ENCODE measurements at regions not wholly inside any gene's neighbourhood (a gene's known extent, or its start where the extent isn't known, plus 50 kb on each side); places are given as distances from the start of the nearest gene placed in this dataset.

DNA sequence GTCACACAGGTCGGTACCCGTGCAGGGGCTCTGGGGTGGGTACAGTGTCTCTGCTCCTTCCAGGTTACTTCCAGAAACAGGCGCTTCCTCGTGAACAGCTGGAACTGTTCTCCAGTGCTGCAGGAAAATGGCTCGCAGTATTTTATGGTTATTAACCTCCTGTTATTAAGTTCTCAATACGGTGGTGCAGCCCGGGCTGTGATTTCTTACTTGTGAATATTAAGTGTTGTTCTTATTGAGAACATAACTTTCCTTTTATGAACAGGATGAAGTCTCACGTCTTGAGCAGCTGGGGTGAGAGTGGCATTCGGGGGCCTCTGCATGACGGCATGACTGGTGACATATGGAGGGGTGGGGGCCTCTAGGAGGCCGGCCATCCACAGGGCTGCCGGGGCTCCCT is 430.8 kb downstream of the GLRX3 start:
- TF ChIP-seq, protein P1, sequence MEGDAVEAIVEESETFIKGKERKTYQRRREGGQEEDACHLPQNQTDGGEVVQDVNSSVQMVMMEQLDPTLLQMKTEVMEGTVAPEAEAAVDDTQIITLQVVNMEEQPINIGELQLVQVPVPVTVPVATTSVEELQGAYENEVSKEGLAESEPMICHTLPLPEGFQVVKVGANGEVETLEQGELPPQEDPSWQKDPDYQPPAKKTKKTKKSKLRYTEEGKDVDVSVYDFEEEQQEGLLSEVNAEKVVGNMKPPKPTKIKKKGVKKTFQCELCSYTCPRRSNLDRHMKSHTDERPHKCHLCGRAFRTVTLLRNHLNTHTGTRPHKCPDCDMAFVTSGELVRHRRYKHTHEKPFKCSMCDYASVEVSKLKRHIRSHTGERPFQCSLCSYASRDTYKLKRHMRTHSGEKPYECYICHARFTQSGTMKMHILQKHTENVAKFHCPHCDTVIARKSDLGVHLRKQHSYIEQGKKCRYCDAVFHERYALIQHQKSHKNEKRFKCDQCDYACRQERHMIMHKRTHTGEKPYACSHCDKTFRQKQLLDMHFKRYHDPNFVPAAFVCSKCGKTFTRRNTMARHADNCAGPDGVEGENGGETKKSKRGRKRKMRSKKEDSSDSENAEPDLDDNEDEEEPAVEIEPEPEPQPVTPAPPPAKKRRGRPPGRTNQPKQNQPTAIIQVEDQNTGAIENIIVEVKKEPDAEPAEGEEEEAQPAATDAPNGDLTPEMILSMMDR (IDR thresholded peaks at IDR 0.05) = no peak
- H3K4me1 Mint-ChIP-seq (ENCODE audit: low read depth) = no peaks in the 10 kb centered on the region
- H3K27ac Mint-ChIP-seq = no peak overlapping the region
- no peaks in the 10 kb centered on the region for H3K36me3 Mint-ChIP-seq (ENCODE audit: low read depth)
- H3K9me3 Mint-ChIP-seq = no peaks in the 10 kb centered on the region
- CTCF ChIA-PET = no interaction called here
- intact Hi-C loops (cut with micrococcal nuclease) = no loop called here
- no peak for DNase-seq
- no peaks in the 10 kb centered on the region for H3K27me3 Mint-ChIP-seq
- ATAC-seq = no peak
- POLR2A ChIA-PET = no interaction called here
- H3K4me3 Mint-ChIP-seq = no peak overlapping the region

DNA sequence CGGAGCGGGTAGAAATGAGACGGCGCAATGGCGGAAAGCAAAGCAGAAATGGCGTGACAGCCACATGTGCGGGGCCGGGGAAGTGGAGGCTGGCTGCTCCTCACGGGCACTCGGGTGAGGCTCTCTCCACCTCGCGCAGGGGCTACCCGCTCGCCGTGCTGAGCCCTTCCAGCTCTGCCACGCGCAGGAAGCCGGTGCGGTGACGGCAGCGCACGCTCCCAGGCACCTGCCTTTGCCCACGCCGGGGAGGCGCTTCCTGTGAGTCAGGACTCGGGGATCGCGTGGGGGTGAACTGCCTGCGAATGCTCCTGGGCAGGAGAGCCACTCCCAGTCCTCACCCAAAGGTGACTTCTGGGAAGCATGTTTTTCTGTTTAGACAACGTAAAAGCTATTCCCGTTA is 431.2 kb downstream of the GLRX3 start:
- POLR2A ChIA-PET = no interaction called here
- intact Hi-C loops (cut with micrococcal nuclease) = no loop called here
- CTCF ChIA-PET = no interaction called here
- no peak overlapping the region for H3K27ac Mint-ChIP-seq
- H3K36me3 Mint-ChIP-seq (ENCODE audit: low read depth) = no peaks in the 10 kb centered on the region
- TF ChIP-seq, protein P1 (IDR thresholded peaks at IDR 0.05) = no peak
- no peak for DNase-seq
- H3K4me1 Mint-ChIP-seq (ENCODE audit: low read depth) = no peaks in the 10 kb centered on the region
- no peaks in the 10 kb centered on the region for H3K27me3 Mint-ChIP-seq
- ATAC-seq = no peak
- H3K4me3 Mint-ChIP-seq = no peak overlapping the region
- H3K9me3 Mint-ChIP-seq = no peaks in the 10 kb centered on the region

DNA sequence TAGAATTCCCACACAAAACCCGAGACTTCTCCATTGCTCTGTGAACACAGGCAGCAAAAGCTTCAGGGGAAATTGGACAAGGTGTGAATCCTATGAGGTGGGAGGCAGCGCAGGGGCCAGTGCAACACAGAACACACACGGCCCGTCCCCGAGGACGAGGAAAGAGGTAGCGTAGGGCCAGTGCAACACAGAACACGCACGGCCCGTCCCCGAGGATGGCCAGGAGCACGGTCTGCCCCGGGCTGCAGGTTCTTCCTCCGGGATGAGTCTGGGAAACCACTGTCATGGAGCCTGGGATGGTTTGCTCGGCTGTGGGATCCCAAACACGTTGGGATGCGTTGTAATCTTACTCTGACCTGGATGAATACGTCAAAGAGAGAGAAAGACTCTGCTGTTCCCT is 432.1 kb downstream of the GLRX3 start:
- Mint-ChIP-seq H3K4me3 (no peak overlapping the region), H3K27ac (no peak overlapping the region), H3K27me3 (no peaks in the 10 kb centered on the region), H3K4me1 (ENCODE audit: low read depth) (no peaks in the 10 kb centered on the region), H3K36me3 (ENCODE audit: low read depth) (no peaks in the 10 kb centered on the region), H3K9me3 (no peaks in the 10 kb centered on the region)
- intact Hi-C loops (cut with micrococcal nuclease) = no loop called here
- ATAC-seq (no peak), DNase-seq (no peak)
- ChIA-PET CTCF (no interaction called here), POLR2A (no interaction called here)
- TF ChIP-seq, protein P1 (IDR thresholded peaks at IDR 0.05) = no peak

- DNase-seq (no peak), ATAC-seq (no peak)
- Mint-ChIP-seq H3K9me3 (no peaks in the 10 kb centered on the region), H3K27ac (no peak overlapping the region), H3K4me3 (no peak overlapping the region), H3K36me3 (ENCODE audit: low read depth) (no peaks in the 10 kb centered on the region), H3K4me1 (ENCODE audit: low read depth) (no peaks in the 10 kb centered on the region), H3K27me3 (no peaks in the 10 kb centered on the region)
- intact Hi-C loops (cut with micrococcal nuclease) = no loop called here
- CTCF ChIA-PET = no interaction called here
- TF ChIP-seq, protein P1 (IDR thresholded peaks at IDR 0.05) = no peak
- POLR2A ChIA-PET = no interaction called here
These were observed 433.9 kb downstream of the GLRX3 start for GRCh38 chr10:130570074-130570473.

DNA sequence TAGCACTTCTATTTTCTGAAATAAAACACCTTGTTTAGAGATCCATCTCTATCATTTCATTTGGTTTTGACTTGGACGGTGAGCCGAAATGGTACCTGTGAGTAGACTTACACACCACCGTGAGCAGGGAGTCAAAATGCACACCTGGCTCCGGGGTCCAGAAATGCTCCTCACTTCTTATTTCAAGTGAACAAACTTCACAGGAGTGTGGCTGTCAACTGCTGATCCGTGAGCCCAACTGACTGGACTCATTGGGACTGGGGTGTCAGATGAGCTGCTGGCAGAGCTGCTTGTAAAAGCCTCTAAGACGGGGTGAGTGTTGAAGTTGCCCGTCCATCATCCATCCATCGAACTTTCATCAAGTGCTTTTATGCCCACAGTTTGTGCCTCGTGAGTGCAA is 435.5 kb downstream of the GLRX3 start:
- intact Hi-C loops (cut with micrococcal nuclease) = no loop called here
- CTCF ChIA-PET = no interaction called here
- no peaks in the 10 kb centered on the region for H3K36me3 Mint-ChIP-seq (ENCODE audit: low read depth)
- DNase-seq = no peak
- H3K4me3 Mint-ChIP-seq = no peak overlapping the region
- POLR2A ChIA-PET = no interaction called here
- TF ChIP-seq, protein P1 (IDR thresholded peaks at IDR 0.05) = no peak
- no peaks in the 10 kb centered on the region for H3K9me3 Mint-ChIP-seq
- H3K27ac Mint-ChIP-seq = no peak overlapping the region
- no peaks in the 10 kb centered on the region for H3K27me3 Mint-ChIP-seq
- no peaks in the 10 kb centered on the region for H3K4me1 Mint-ChIP-seq (ENCODE audit: low read depth)
- ATAC-seq = no peak

Measured in activated CD8-positive, alpha-beta T cell treated with anti-CD3 and anti-CD28 coated beads for 36 hours (primary cell).